Fibroblast of villous mesenchyme (primary cell): ENCODE measurements at regions not wholly inside any gene's neighbourhood (a gene's known extent, or its start where the extent isn't known, plus 50 kb on each side); places are given as distances from the start of the nearest gene placed in this dataset.
"Not testable (repeated sequence)": the region's sequence is repeated elsewhere in the genome, so short reads cannot be mapped to it uniquely, and the experiment has no call there.

ENCODE experiments used
- DNase-seq: peaks from one replicate; pipeline ENCODE4 v3.0.0-alpha.2; 2010; ENCODE audit warnings: low read depth
- H3K4me3 ChIP-seq: 2 replicates; pipeline ENCODE4 v1.5.1; 2011; ENCODE audit warnings: low read depth, mild to moderate bottlenecking, low read length
- TF ChIP-seq, protein P1 (sequence below): IDR thresholded peaks from 2 replicates; pipeline ENCODE4 v1.5.1; 2012; ENCODE audit warnings: low read depth, mild to moderate bottlenecking, low read length; ENCODE audit not compliant: insufficient read depth

DNA sequence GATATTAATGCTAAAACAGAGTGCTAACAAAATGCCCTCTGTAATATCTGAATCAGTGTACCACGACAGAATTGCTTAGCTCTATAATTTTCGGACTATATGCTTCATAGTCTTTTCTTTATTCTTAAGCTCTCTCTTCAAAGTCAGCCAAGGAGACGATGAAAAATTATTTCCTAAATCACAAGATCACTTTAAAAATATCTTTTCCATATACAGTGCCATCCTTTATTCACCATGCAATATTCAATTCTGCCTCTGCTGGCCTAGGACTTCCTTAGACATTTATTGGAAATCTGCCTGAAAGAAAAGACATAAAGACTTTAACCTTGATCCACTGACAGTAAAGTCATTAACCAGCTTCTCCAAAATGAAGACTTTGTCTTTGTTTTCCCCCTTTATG, 238.9 kb upstream of the BTG1 start:
- TF ChIP-seq, protein P1, sequence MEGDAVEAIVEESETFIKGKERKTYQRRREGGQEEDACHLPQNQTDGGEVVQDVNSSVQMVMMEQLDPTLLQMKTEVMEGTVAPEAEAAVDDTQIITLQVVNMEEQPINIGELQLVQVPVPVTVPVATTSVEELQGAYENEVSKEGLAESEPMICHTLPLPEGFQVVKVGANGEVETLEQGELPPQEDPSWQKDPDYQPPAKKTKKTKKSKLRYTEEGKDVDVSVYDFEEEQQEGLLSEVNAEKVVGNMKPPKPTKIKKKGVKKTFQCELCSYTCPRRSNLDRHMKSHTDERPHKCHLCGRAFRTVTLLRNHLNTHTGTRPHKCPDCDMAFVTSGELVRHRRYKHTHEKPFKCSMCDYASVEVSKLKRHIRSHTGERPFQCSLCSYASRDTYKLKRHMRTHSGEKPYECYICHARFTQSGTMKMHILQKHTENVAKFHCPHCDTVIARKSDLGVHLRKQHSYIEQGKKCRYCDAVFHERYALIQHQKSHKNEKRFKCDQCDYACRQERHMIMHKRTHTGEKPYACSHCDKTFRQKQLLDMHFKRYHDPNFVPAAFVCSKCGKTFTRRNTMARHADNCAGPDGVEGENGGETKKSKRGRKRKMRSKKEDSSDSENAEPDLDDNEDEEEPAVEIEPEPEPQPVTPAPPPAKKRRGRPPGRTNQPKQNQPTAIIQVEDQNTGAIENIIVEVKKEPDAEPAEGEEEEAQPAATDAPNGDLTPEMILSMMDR, result no peak
- no peak for DNase-seq

DNA sequence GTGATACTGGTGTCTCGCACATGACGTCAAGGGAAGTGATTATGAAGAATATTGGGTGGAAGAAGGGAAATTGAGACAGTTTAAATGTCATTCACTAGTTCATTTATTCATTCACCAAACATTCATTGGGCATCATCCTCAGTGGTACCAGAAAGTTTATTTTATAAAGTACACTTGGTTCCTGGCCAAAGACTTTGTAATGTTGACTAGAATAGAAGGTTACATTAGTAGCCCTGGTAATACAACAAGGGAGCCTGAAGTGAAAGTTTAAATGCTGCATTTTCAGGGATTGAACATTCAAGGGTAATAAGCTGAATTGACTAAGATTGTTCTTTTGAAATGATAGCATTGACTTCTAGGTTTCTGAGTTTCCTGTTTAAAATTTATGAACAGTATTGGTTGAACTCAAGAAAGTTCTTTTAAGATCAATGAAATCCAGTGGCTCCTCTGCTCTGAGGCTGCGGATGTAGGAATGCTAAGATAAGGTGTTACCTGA, 236.8 kb upstream of the BTG1 start:
- TF ChIP-seq, protein P1, result no peak
- DNase-seq, result no peak
- no peak overlapping the region for H3K4me3 ChIP-seq

More for the DNA sequence above, 238.9 kb upstream of the BTG1 start:
- no peak overlapping the region for H3K4me3 ChIP-seq

DNA sequence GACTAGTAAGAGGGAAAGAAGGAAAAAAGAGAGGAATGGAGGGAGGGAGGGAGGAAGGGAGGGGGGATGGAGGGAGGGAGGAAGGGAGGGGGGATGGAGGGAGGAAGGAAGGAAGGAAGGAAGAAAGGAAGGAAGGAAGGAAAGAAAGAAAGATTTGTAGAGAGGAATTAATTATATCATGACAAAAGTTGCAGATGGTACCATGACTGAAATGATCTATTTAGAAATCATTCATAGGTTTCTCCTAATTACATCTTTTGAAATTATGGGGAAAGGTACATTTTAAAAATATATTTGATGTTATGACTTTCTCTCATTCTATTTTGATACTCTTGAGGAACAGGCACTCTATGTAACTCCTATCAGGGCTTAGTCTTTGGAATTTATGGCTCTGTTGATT, 236.2 kb upstream of the BTG1 start:
- DNase-seq, result no peak
- TF ChIP-seq, protein P1, result no peak

DNA sequence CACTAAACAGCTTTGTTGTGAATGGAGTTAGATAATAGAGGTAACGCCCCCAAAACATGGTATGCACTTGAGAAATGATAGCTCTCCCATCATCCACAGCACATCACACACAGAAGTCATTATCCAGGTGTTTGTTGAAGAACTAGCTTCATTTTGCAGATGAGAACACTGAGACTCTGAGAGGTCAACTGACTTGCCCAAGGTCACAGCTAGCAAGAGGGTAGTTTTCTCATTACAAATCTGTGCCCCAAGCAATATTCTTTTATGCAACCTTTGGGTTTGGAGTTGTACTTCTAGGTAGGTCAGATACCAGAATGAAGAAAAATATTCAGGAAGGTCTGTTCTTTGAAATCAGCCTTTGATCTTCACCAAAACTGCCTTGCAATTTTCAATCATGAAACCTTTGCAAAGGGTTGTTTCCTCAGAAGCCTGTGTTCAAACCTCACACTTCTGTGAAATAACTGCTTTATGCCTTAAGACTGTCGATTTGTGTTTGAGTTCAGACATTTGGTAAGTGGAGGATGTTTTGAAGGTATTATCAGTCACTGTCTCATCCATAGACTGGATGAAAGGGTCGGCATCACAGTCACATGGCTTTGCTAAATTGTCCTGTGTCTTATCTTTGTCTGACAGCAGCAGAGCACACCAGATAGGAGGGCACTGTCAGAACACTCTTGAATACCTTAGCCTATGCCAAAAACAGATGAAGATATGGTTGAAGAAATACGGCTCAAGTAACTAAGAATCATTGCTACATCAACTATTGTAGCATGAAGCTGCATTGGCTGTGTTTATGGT, 233.2 kb upstream of the BTG1 start:
- TF ChIP-seq, protein P1, result no peak
- H3K4me3 ChIP-seq, result no peak overlapping the region

More for the DNA sequence above, 236.2 kb upstream of the BTG1 start:
- H3K4me3 ChIP-seq, result no peak overlapping the region

DNA sequence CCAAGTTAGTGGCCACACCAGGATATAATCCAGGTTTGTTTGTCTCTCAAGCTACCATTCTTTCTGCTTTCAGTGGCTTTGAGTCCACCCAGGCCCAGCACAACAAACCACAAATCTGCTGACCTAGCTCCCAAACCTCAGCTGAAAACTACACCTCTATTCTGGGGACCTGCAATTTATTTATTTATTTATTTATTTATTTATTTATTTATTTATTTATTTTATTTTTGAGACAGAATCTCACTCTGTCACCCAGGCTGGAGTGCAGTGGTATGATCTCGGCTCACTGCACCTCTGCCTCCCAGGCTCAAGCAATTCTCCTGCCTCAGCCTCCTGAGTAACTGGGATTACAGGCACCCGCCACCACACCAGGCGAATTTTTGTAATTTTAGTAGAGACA, 229.9 kb upstream of the BTG1 start:
- not testable (repeated sequence) for H3K4me3 ChIP-seq, DNase-seq

More for the DNA sequence above, 233.2 kb upstream of the BTG1 start:
- DNase-seq, result no peak

DNA sequence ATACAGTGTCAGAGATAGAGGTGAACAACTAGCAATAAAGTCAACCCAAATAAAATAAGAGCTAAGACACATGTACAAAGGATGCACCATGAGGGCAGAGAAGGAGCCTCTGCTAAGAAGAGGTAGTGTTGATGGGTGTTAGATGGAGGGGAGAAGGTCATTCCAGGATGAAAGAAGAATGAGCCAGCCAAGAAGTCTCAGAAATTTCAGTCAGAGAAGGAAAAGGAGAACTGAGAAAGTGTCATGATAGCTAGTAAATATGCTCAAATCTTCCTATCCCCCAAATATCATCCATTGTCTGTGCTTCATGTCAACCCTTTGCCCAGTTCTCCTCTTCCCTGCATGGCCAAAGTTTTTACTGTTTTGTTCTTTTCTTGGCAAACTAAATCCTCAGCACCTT, 225.2 kb upstream of the BTG1 start:
- no peak for DNase-seq
- TF ChIP-seq, protein P1, result no peak
- no peak overlapping the region for H3K4me3 ChIP-seq

DNA sequence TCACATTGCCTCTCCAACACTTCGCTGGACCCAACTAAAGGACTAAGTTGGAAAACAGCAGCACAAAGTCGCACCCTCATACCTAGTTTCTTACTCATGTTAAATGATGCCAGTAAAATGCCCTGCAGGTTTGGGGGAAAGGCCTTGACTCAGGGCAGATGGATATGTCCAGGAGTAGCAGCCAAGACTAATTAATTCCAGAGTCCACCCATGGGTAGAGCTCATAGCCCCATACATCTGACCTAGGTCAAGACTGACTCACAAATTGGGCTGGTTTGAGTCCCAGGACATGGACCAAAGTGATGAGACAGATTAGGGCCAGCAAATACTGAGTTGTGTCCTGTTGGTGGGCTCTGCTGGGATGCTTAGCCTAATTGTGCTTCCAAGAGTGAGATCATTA, 224.0 kb upstream of the BTG1 start:
- no peak overlapping the region for H3K4me3 ChIP-seq
- TF ChIP-seq, protein P1, result no peak
- DNase-seq, result no peak
